ENCODE measurements at regions not wholly inside any gene's neighbourhood (a gene's known extent, or its start where the extent isn't known, plus 50 kb on each side); places are given as distances from the start of the nearest gene placed in this dataset.

GRCh38 chr9:75830303-75830702 is 60.2 kb upstream of the PCSK5 start:
- TF ChIP-seq, protein P1, sequence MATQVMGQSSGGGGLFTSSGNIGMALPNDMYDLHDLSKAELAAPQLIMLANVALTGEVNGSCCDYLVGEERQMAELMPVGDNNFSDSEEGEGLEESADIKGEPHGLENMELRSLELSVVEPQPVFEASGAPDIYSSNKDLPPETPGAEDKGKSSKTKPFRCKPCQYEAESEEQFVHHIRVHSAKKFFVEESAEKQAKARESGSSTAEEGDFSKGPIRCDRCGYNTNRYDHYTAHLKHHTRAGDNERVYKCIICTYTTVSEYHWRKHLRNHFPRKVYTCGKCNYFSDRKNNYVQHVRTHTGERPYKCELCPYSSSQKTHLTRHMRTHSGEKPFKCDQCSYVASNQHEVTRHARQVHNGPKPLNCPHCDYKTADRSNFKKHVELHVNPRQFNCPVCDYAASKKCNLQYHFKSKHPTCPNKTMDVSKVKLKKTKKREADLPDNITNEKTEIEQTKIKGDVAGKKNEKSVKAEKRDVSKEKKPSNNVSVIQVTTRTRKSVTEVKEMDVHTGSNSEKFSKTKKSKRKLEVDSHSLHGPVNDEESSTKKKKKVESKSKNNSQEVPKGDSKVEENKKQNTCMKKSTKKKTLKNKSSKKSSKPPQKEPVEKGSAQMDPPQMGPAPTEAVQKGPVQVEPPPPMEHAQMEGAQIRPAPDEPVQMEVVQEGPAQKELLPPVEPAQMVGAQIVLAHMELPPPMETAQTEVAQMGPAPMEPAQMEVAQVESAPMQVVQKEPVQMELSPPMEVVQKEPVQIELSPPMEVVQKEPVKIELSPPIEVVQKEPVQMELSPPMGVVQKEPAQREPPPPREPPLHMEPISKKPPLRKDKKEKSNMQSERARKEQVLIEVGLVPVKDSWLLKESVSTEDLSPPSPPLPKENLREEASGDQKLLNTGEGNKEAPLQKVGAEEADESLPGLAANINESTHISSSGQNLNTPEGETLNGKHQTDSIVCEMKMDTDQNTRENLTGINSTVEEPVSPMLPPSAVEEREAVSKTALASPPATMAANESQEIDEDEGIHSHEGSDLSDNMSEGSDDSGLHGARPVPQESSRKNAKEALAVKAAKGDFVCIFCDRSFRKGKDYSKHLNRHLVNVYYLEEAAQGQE (IDR thresholded peaks at IDR 0.05): no peak
- TF ChIP-seq CTCF (IDR thresholded peaks at IDR 0.05) (no peak), RFX5 (IDR thresholded peaks at IDR 0.05) (no peak), CBX8 (IDR thresholded peaks at IDR 0.05) (no peak)
